H1 (cell line): ENCODE measurements at regions not wholly inside any gene's neighbourhood (a gene's known extent, or its start where the extent isn't known, plus 50 kb on each side); places are given as distances from the start of the nearest gene placed in this dataset.

ENCODE experiments used
- CTCF ChIA-PET: fragments of 300-600 bp; sonication (Branson Sonifier 250); formaldehyde crosslinking; loops from one replicate; lab custom pipeline; 2021; ENCODE audit not compliant: partially characterized antibody; lab: Charles Lee
- POLR2A ChIA-PET: fragments of 300-600 bp; sonication (Branson Sonifier 250); formaldehyde crosslinking; loops from one replicate; lab custom pipeline; 2021; ENCODE audit warnings: inconsistent platforms; ENCODE audit not compliant: partially characterized antibody; lab: Charles Lee
- DNase-seq, 2 experiments: peaks; one replicate each; pipeline versions ENCODE4 v3.0.0 to v3.0.0-alpha.2; 2010 to 2022; ENCODE audit warnings: low spot score in 2 of 2, low read depth in 1 of 2, mixed read lengths in 1 of 2
- FAIRE-seq: peaks from 2 replicates; lab custom pipeline; 2011; peaks lifted over from hg19 to GRCh38; lab: Jason Lieb, UNC
- H2AFZ ChIP-seq: 2 replicates; pipeline ENCODE4 v1.8.1; 2012; ENCODE audit warnings: low read length, inconsistent platforms
- H2AK5ac ChIP-seq: 2 replicates; pipeline ENCODE4 v1.6.1; 2013; ENCODE audit warnings: low read depth, low read length
- H2BK120ac ChIP-seq: replicated peaks from 2 replicates; pipeline ENCODE3; 2013; ENCODE audit warnings: low read depth, low read length, inconsistent platforms
- H2BK12ac ChIP-seq: 2 replicates; pipeline ENCODE4 v1.6.1; 2013; ENCODE audit warnings: low read depth, low read length
- H2BK15ac ChIP-seq: 2 replicates; pipeline ENCODE4 v1.6.1; 2013; ENCODE audit warnings: low read length
- H2BK20ac ChIP-seq: 2 replicates; pipeline ENCODE4 v1.6.1; 2013; ENCODE audit warnings: low read length
- H2BK5ac ChIP-seq: 2 replicates; pipeline ENCODE4 v1.6.1; 2013; ENCODE audit warnings: low read depth, low read length
- H3K14ac ChIP-seq: 2 replicates; pipeline ENCODE4 v1.6.1; 2013; ENCODE audit warnings: inconsistent platforms; ENCODE audit not compliant: insufficient read length
- H3K18ac ChIP-seq: 2 replicates; pipeline ENCODE4 v1.6.1; 2013; ENCODE audit warnings: low read length; ENCODE audit errors: extremely low read depth
- H3K23ac ChIP-seq: 2 replicates; pipeline ENCODE4 v1.6.1; 2013; ENCODE audit warnings: inconsistent platforms; ENCODE audit not compliant: insufficient read length
- H3K23me2 ChIP-seq: 2 replicates; pipeline ENCODE4 v1.6.1; 2013; ENCODE audit warnings: low read depth, low read length
- H3K27ac ChIP-seq: 2 replicates; pipeline ENCODE4 v1.6.1; 2011; ENCODE audit warnings: low read depth, low read length, inconsistent platforms
- H3K27me3 ChIP-seq, 4 experiments: replicated peaks in 1 of 4; 1 replicate in 1 of 4; 2 replicates in 3 of 4; pipeline versions ENCODE4 v1.6.1 to v1.8.1; 2011 to 2013; ENCODE audit warnings: low read length in 3 of 4, mild to moderate bottlenecking in 3 of 4, inconsistent platforms in 2 of 4, mixed read lengths in 2 of 4, moderate library complexity in 1 of 4; ENCODE audit not compliant: control insufficient read depth in 3 of 4, insufficient read depth in 3 of 4; ENCODE audit errors: extremely low read depth in 1 of 4
- H3K36me3 ChIP-seq, 4 experiments: 2 replicates each; pipeline versions ENCODE4 v1.6.1 to v1.8.1; 2011 to 2013; ENCODE audit warnings: mild to moderate bottlenecking in 4 of 4, low read length in 3 of 4, moderate library complexity in 2 of 4, control low read depth in 1 of 4, inconsistent platforms in 1 of 4; ENCODE audit not compliant: insufficient read depth in 4 of 4, control insufficient read depth in 2 of 4
- H3K4ac ChIP-seq: replicated peaks from 2 replicates; pipeline ENCODE3; 2013; ENCODE audit warnings: low read length, low read depth, mixed read lengths, inconsistent platforms; ENCODE audit not compliant: insufficient read length
- H3K4me1 ChIP-seq, 4 experiments: replicated peaks in 1 of 4; 1 replicate in 1 of 4; 2 replicates in 3 of 4; pipeline versions ENCODE4 v1.6.1 to v1.8.1; 2011 to 2013; ENCODE audit warnings: low read length in 3 of 4, inconsistent platforms in 2 of 4, mixed read lengths in 1 of 4; ENCODE audit not compliant: insufficient read depth in 4 of 4, control insufficient read depth in 3 of 4
- H3K4me2 ChIP-seq, 2 experiments: 2 replicates each; pipeline versions ENCODE4 v1.6.1 to v1.8.1; 2011 to 2013; ENCODE audit warnings: low read depth in 2 of 2, low read length in 2 of 2, control low read depth in 1 of 2, inconsistent platforms in 1 of 2, mild to moderate bottlenecking in 1 of 2; ENCODE audit not compliant: insufficient read depth in 1 of 2
- H3K4me3 ChIP-seq, 4 experiments: fragments of 200-600, 300-600 bp in 1 of 4; sonication (generic), shearing (Covaris generic), sonication (Bioruptor Twin) in 1 of 4; 2 replicates each; pipeline versions ENCODE4 v1.5.1 to v1.8.1; 2011 to 2016; ENCODE audit warnings: low read length in 4 of 4, low read depth in 3 of 4, control low read depth in 2 of 4, inconsistent platforms in 2 of 4, mild to moderate bottlenecking in 2 of 4, mixed read lengths in 1 of 4, moderate library complexity in 1 of 4; ENCODE audit not compliant: insufficient read depth in 2 of 4; ENCODE audit errors: extremely low read depth in 1 of 4
- H3K56ac ChIP-seq: replicated peaks from 2 replicates; pipeline ENCODE3; 2013; ENCODE audit warnings: low read depth, mild to moderate bottlenecking, mixed read lengths, low read length, inconsistent platforms; ENCODE audit not compliant: insufficient read length
- H3K79me1 ChIP-seq: 2 replicates; pipeline ENCODE4 v1.6.1; 2013; ENCODE audit warnings: low read depth, low read length, control low read depth
- H3K79me2 ChIP-seq, 2 experiments: 2 replicates each; pipeline versions ENCODE4 v1.6.1 to v1.8.1; 2012 to 2013; ENCODE audit warnings: low read length in 2 of 2, mild to moderate bottlenecking in 2 of 2, inconsistent platforms in 1 of 2; ENCODE audit not compliant: insufficient read depth in 2 of 2, control insufficient read depth in 1 of 2
- H3K9ac ChIP-seq, 4 experiments: replicated peaks in 1 of 4; 1 replicate in 1 of 4; 2 replicates in 3 of 4; pipeline versions ENCODE4 v1.6.1 to v1.8.1; 2011 to 2013; ENCODE audit warnings: low read depth in 3 of 4, low read length in 3 of 4, control low read depth in 2 of 4, mild to moderate bottlenecking in 2 of 4, moderate library complexity in 2 of 4, inconsistent platforms in 1 of 4; ENCODE audit errors: extremely low read depth in 1 of 4
- H3K9me3 ChIP-seq, 2 experiments: 2 replicates each; pipeline versions ENCODE4 v1.6.1 to v1.8.1; 2012 to 2013; ENCODE audit warnings: mild to moderate bottlenecking in 2 of 2, moderate library complexity in 2 of 2, control low read depth in 1 of 2, inconsistent platforms in 1 of 2, low read depth in 1 of 2, low read length in 1 of 2, mixed read lengths in 1 of 2; ENCODE audit not compliant: insufficient read depth in 2 of 2
- H4K20me1 ChIP-seq, 2 experiments: replicated peaks in 1 of 2; 2 replicates each; pipeline versions ENCODE3 to v1.8.1; 2011 to 2013; ENCODE audit warnings: inconsistent platforms in 2 of 2, low read length in 2 of 2, mild to moderate bottlenecking in 1 of 2; ENCODE audit not compliant: insufficient read depth in 2 of 2, control insufficient read depth in 1 of 2
- H4K5ac ChIP-seq: 2 replicates; pipeline ENCODE4 v1.6.1; 2013; ENCODE audit warnings: low read length, low read depth, mixed read lengths, inconsistent platforms; ENCODE audit not compliant: insufficient read length
- H4K8ac ChIP-seq: 2 replicates; pipeline ENCODE4 v1.8.0; 2013; ENCODE audit warnings: mild to moderate bottlenecking, moderate library complexity, low read length, inconsistent platforms; ENCODE audit not compliant: insufficient read depth; ENCODE audit errors: extremely low read depth
- H4K91ac ChIP-seq: replicated peaks from 2 replicates; pipeline ENCODE3; 2013; ENCODE audit warnings: low read length, mixed read lengths, inconsistent platforms; ENCODE audit not compliant: insufficient read length
- CBX8 ChIP-seq: fragments of 300-800, 300-1000 bp; sonication (generic); IDR thresholded peaks from 2 replicates; pipeline ENCODE4 v1.7.1; 2016; ENCODE audit warnings: low read depth, low read length, borderline replicate concordance
- GTF2F1 ChIP-seq: IDR thresholded peaks from 2 replicates; pipeline ENCODE4 v1.6.1; 2012; ENCODE audit warnings: low read depth, low read length, improper control_type of control experiment, borderline replicate concordance
- HDAC2 ChIP-seq, 2 experiments: fragments of 300-600 bp in 1 of 2; sonication (generic) in 1 of 2; IDR thresholded peaks; 2 replicates each; pipeline ENCODE4 v1.6.1; 2011 to 2012; ENCODE audit warnings: low read depth in 2 of 2, low read length in 2 of 2, mild to moderate bottlenecking in 2 of 2, moderate library complexity in 2 of 2, borderline replicate concordance in 1 of 2, inconsistent platforms in 1 of 2
- KDM1A ChIP-seq: fragments of 200-600, 300-600 bp; sonication (generic); IDR thresholded peaks from 2 replicates; pipeline ENCODE4 v1.7.1; 2016; ENCODE audit warnings: mild to moderate bottlenecking, low read length, borderline replicate concordance
- RAD21 ChIP-seq, 2 experiments: IDR thresholded peaks in 1 of 2; conservative IDR thresholded peaks in 1 of 2; 2 replicates each; pipeline ENCODE4 v1.6.1; 2011; ENCODE audit warnings: low read depth in 2 of 2, low read length in 2 of 2, improper control_type of control experiment in 1 of 2, inconsistent platforms in 1 of 2, mild to moderate bottlenecking in 1 of 2, moderate library complexity in 1 of 2
- SIRT6 ChIP-seq: IDR thresholded peaks from one replicate; pipeline ENCODE4 v1.7.1; 2012; ENCODE audit warnings: low read length, inconsistent platforms
- SRF ChIP-seq: IDR thresholded peaks from 2 replicates; pipeline ENCODE4 v1.6.1; 2011; ENCODE audit warnings: mild to moderate bottlenecking, low read depth, low read length, moderate library complexity
- SUZ12 ChIP-seq: fragments of 200-600 bp; sonication (generic); IDR thresholded peaks from 2 replicates; pipeline ENCODE4 v1.6.1; 2012; ENCODE audit warnings: mild to moderate bottlenecking, inconsistent platforms, low read length, moderate library complexity, mixed read lengths
- TAF1 ChIP-seq: IDR thresholded peaks from 2 replicates; pipeline ENCODE4 v1.6.1; 2011; ENCODE audit warnings: mild to moderate bottlenecking, low read depth, low read length
- TBP ChIP-seq: IDR thresholded peaks from 2 replicates; pipeline ENCODE4 v1.6.1; 2011; ENCODE audit warnings: low read depth, low read length, improper control_type of control experiment
- WGBS, 2 experiments: shearing (Covaris generic) in 1 of 2; methylation state at CpG; one replicate each; pipeline versions ENCODE4 v1.1.6 to v1.1.7; 2013 to 2015; ENCODE audit warnings: low lambda C conversion rate in 2 of 2, mixed read lengths in 2 of 2, inconsistent platforms in 1 of 2, low coverage in 1 of 2, missing lambda C conversion rate in 1 of 2; ENCODE audit not compliant: insufficient replicate concordance in 2 of 2, insufficient coverage in 1 of 2, insufficient read length in 1 of 2; ENCODE audit errors: extremely low coverage in 1 of 2, missing lambda C conversion rate in 1 of 2; 5-methylcytosine and 5-hydroxymethylcytosine counted together
- TF ChIP-seq, protein P1 (sequence below): IDR thresholded peaks from 2 replicates; pipeline ENCODE4 v1.6.1; 2012; ENCODE audit warnings: inconsistent platforms
- TF ChIP-seq, protein P2 (sequence below): IDR thresholded peaks from 2 replicates; pipeline ENCODE4 v1.6.1; 2011; ENCODE audit warnings: low read length, improper control_type of control experiment

DNA sequence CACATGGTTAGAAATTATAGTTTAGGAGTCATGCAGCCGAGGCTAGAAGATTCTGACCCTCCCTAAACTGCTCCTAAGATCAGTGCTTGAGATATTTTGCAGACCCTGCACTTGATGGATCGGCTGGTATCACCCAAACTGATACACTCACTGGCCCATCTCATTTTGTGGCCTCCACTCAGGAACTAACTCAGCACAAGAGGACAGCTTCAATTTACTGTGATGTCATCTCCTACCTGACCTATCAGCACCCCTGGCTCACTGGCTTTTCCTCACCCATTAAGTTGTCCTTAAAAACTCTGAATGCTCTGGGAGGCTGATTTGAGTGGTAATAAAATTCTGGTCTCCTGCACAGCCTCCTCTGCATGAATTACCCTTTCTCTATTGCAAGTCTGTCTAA, 450.9 kb downstream of the PCDH10 start:
- Histone ChIP-seq H3K4me2 (no peak overlapping the region), H2AK5ac (no peak overlapping the region), H4K91ac (no peak overlapping the region), H2AFZ (peak overlapping the region; percentile 32; the same call in 1 of the 2 replicates), H2BK20ac (no peak overlapping the region), H3K4me3 (no peak overlapping the region), H4K8ac (no peak overlapping the region), H3K56ac (no peak overlapping the region), H2BK12ac (no peak overlapping the region), H3K79me2 (no peaks in the 10 kb centered on the region), H4K5ac (no peak overlapping the region), H3K36me3 (no peaks in the 10 kb centered on the region), H3K14ac (no peak overlapping the region), H3K23me2 (no peaks in the 10 kb centered on the region), H2BK15ac (no peak overlapping the region), H3K9me3 (no peaks in the 10 kb centered on the region), H3K23ac (no peak overlapping the region), H3K9ac (no peak overlapping the region), H3K27me3 (no peaks in the 10 kb centered on the region), H3K79me1 (no peaks in the 10 kb centered on the region), H3K18ac (no peak overlapping the region; the same call in 1 of the 2 replicates), H4K20me1 (no peaks in the 10 kb centered on the region), H3K27ac (no peak overlapping the region), H2BK120ac (no peak overlapping the region), H2BK5ac (no peak overlapping the region), H3K4ac (no peak overlapping the region), H3K4me1 (peaks cover 0 to 3% (median 0%) of the 10 kb centered on the region in 4 experiments; a peak in 1 of 7 replicates)
- FAIRE-seq (no peak), DNase-seq (no peak)
- POLR2A ChIA-PET = no interaction called here
- 88% methylated on average over 2 of the region's 2 CpGs; no CpG with 5 or more reads in 1 of the 2 experiments for WGBS, 2 experiments
- CTCF ChIA-PET = no interaction called here
- TF ChIP-seq CBX8 (no peak), RAD21 (IDR thresholded peaks at IDR 0.05 in 1 of 2, conservative IDR thresholded peaks at IDR 0.05 in 1 of 2; ENCODE audit: low read depth in 2 of 2, low read length in 2 of 2) (no peak), HDAC2 (IDR thresholded peaks at IDR 0.05; ENCODE audit: borderline replicate concordance in 1 of 2, low read depth in 2 of 2, low read length in 2 of 2) (no peak), SRF (no peak), TAF1 (no peak), SUZ12 (no peak), KDM1A (no peak), TBP (no peak), SIRT6 (no peak), GTF2F1 (no peak)
- TF ChIP-seq, protein P1, sequence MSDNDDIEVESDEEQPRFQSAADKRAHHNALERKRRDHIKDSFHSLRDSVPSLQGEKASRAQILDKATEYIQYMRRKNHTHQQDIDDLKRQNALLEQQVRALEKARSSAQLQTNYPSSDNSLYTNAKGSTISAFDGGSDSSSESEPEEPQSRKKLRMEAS = no peak
- TF ChIP-seq, protein P2, sequence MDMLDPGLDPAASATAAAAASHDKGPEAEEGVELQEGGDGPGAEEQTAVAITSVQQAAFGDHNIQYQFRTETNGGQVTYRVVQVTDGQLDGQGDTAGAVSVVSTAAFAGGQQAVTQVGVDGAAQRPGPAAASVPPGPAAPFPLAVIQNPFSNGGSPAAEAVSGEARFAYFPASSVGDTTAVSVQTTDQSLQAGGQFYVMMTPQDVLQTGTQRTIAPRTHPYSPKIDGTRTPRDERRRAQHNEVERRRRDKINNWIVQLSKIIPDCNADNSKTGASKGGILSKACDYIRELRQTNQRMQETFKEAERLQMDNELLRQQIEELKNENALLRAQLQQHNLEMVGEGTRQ = no peak
